Immature natural killer cell (primary cell): ENCODE measurements at regions not wholly inside any gene's neighbourhood (a gene's known extent, or its start where the extent isn't known, plus 50 kb on each side); places are given as distances from the start of the nearest gene placed in this dataset.

Experiments
- DNase-seq, 3 donors: peaks; one replicate each; pipeline ENCODE4 v3.0.0; 2022; ENCODE audit warnings: mixed read lengths in 1 of 3
- H3K27ac Mint-ChIP-seq, 6 donors: one replicate each; pipeline ENCODE4 v1.8.0; 2020; ENCODE audit warnings: mixed read lengths in 6 of 6, mild to moderate bottlenecking in 5 of 6, inconsistent platforms in 4 of 6, moderate library complexity in 3 of 6
- H3K27me3 Mint-ChIP-seq, 3 donors: one replicate each; pipeline ENCODE4 v1.8.0; 2020 to 2021; ENCODE audit warnings: low read depth in 3 of 3, mild to moderate bottlenecking in 3 of 3, mixed read lengths in 3 of 3, moderate library complexity in 3 of 3, inconsistent platforms in 1 of 3
- H3K36me3 Mint-ChIP-seq, 3 donors: one replicate each; pipeline ENCODE4 v1.8.0; 2020; ENCODE audit warnings: mixed read lengths in 3 of 3, inconsistent platforms in 2 of 3, mild to moderate bottlenecking in 2 of 3
- H3K4me1 Mint-ChIP-seq, 2 donors: one replicate each; pipeline ENCODE4 v1.8.0; 2020; ENCODE audit warnings: inconsistent platforms in 2 of 2, mild to moderate bottlenecking in 2 of 2, mixed read lengths in 2 of 2, moderate library complexity in 1 of 2
- H3K4me3 Mint-ChIP-seq, 5 donors: one replicate each; pipeline ENCODE4 v1.8.0; 2020; ENCODE audit warnings: mild to moderate bottlenecking in 5 of 5, mixed read lengths in 5 of 5, inconsistent platforms in 3 of 5, moderate library complexity in 3 of 5
- H3K9me3 Mint-ChIP-seq, 6 donors: one replicate each; pipeline ENCODE4 v1.8.0; 2020; ENCODE audit warnings: mild to moderate bottlenecking in 6 of 6, mixed read lengths in 6 of 6, inconsistent platforms in 4 of 6, moderate library complexity in 3 of 6

GRCh38 chr2:24412812-24413211 lies 52.5 kb upstream of the ITSN2 start:
- Mint-ChIP-seq H3K4me3 (no peak overlapping the region), H3K36me3 (no peaks in the 10 kb centered on the region), H3K27me3 (peaks cover 0 to 2% (median 0%) of the 10 kb centered on the region in 3 donors), H3K9me3 (no peaks in the 10 kb centered on the region), H3K27ac (no peak overlapping the region), H3K4me1 (no peaks in the 10 kb centered on the region)
- DNase-seq: no peak

- Mint-ChIP-seq H3K9me3 (no peaks in the 10 kb centered on the region), H3K4me1 (no peaks in the 10 kb centered on the region), H3K27ac (no peak overlapping the region), H3K27me3 (peaks cover 0 to 2% (median 1%) of the 10 kb centered on the region in 3 donors), H3K36me3 (no peaks in the 10 kb centered on the region), H3K4me3 (no peak overlapping the region)
- no peak for DNase-seq
Measured at GRCh38 chr2:24411488-24412151, 51.3 kb upstream of the ITSN2 start.

- Mint-ChIP-seq H3K4me3 (no peak overlapping the region), H3K27ac (no peak overlapping the region), H3K36me3 (no peaks in the 10 kb centered on the region), H3K27me3 (peaks cover 0 to 2% (median 1%) of the 10 kb centered on the region in 3 donors), H3K4me1 (no peaks in the 10 kb centered on the region), H3K9me3 (no peaks in the 10 kb centered on the region)
- DNase-seq: no peak
Measured at GRCh38 chr2:24410976-24411375, 50.6 kb upstream of the ITSN2 start.

GRCh38 chr2:24409700-24410556 lies 49.6 kb upstream of the ITSN2 start:
- Mint-ChIP-seq H3K36me3 (no peaks in the 10 kb centered on the region), H3K27ac (no peak overlapping the region), H3K27me3 (peaks cover 0 to 2% (median 1%) of the 10 kb centered on the region in 3 donors), H3K4me3 (no peak overlapping the region), H3K4me1 (no peaks in the 10 kb centered on the region), H3K9me3 (no peaks in the 10 kb centered on the region)
- peak; percentile 52 to 62 (median 52) for DNase-seq
